Activated T-cell treated with anti-CD3 and anti-CD28 coated beads, Interleukin-2, amount 50 U/mL, for 72 hours (primary cell): ENCODE measurements at regions not wholly inside any gene's neighbourhood (a gene's known extent, or its start where the extent isn't known, plus 50 kb on each side); places are given as distances from the start of the nearest gene placed in this dataset.
A peak's percentile ranks its signal among the peaks of the same experiment; 100 is the strongest.

Experiments used
- ATAC-seq, 2 donors: fragments of 150-1000 bp; cut with Tn5 transposase; replicated peaks in 1 of 2; 2 replicates each; pipeline ENCODE4 v1.10.0; 2021; ENCODE audit warnings: moderate library complexity in 2 of 2, mild to moderate bottlenecking in 1 of 2
- DNase-seq, 2 donors: peaks; one replicate each; pipeline ENCODE4 v3.0.0; 2021 to 2022; ENCODE audit warnings: mixed read lengths in 1 of 2
- H3K27ac Mint-ChIP-seq: one replicate; pipeline ENCODE4 v1.8.0; 2022; ENCODE audit warnings: mild to moderate bottlenecking, moderate library complexity, mixed read lengths
- H3K27me3 Mint-ChIP-seq: one replicate; pipeline ENCODE4 v1.8.0; 2022; ENCODE audit warnings: low read depth, mixed read lengths
- H3K36me3 Mint-ChIP-seq, 2 donors: one replicate each; pipeline ENCODE4 v1.8.0; 2022; ENCODE audit warnings: mixed read lengths in 2 of 2, mild to moderate bottlenecking in 1 of 2; ENCODE audit not compliant: insufficient read depth in 2 of 2
- H3K4me1 Mint-ChIP-seq: one replicate; pipeline ENCODE4 v1.8.0; 2022; ENCODE audit warnings: low read depth, mixed read lengths
- H3K4me3 Mint-ChIP-seq, 2 donors: one replicate each; pipeline ENCODE4 v1.8.0; 2022; ENCODE audit warnings: mild to moderate bottlenecking in 2 of 2, mixed read lengths in 2 of 2, moderate library complexity in 2 of 2
- H3K9me3 Mint-ChIP-seq, 2 donors: one replicate each; pipeline ENCODE4 v1.8.0; 2022; ENCODE audit warnings: mixed read lengths in 2 of 2

DNA sequence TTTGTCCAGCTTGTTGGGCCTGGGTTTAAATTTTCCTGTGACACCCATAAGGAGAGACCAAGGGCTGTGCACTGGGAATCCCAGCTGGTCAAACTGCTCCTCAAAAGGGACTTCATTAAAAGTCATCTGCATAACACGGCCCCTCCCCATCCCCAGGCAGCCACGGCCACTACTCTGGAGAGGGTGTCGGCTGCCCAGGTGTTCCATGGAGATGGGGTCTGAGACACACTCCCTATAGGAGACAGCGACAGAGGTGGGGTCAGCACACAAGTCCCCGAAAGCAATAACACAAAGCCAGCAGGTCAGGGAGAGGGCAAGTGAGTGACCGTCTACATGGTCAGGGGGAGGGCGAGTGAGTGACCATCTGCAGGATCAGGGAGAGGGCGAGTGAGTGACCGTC, 75.6 kb upstream of the BCL11B start:
- DNase-seq (no peak), ATAC-seq (no peak)
- Mint-ChIP-seq H3K9me3 (no peaks in the 10 kb centered on the region), H3K4me3 (no peak overlapping the region), H3K27ac (no peak overlapping the region), H3K27me3 (peaks cover 5% of the 10 kb centered on the region), H3K36me3 (no peaks in the 10 kb centered on the region), H3K4me1 (no peaks in the 10 kb centered on the region)

DNA sequence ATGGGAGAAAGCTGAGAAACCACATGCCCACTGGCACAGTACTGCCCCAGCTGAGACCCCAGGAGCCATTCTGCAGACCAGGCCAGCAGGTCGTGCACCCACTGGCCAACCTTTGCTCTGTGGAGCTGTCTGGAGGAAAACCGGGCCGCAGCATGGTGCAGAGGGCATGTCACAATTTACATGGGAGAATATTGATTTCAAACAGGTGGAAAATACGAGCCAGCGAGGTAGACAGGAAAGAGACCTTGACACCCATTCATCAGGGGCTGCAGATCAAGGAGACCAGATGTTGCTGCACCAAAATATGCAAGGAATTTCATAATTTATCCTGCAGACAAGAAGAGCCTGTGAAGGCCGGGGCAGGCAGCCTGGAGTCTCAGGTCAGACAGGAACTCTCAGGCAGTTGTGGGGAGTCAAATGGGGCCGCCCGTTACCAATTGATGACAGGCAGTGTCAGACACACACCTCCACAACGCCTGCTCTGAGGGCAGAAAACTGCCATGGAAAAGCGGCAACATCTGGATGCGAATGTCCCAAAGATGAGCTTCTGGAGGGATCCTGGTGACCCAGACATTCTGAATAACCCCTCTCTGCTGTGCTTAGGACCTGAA, 74.6 kb upstream of the BCL11B start:
- ATAC-seq (no peak), DNase-seq (no peak)
- no peaks in the 10 kb centered on the region for H3K36me3 Mint-ChIP-seq
- H3K9me3 Mint-ChIP-seq: no peaks in the 10 kb centered on the region
- H3K4me1 Mint-ChIP-seq: peaks cover 4% of the 10 kb centered on the region
- H3K27me3 Mint-ChIP-seq: peaks cover 5% of the 10 kb centered on the region
- H3K27ac Mint-ChIP-seq: no peak overlapping the region
- H3K4me3 Mint-ChIP-seq: no peak overlapping the region

- no peak overlapping the region for H3K27ac Mint-ChIP-seq
- H3K27me3 Mint-ChIP-seq: peaks cover 8% of the 10 kb centered on the region
- ATAC-seq (no peak), DNase-seq (no peak)
- H3K4me1 Mint-ChIP-seq: peaks cover 4% of the 10 kb centered on the region
- no peaks in the 10 kb centered on the region for H3K9me3 Mint-ChIP-seq
- H3K36me3 Mint-ChIP-seq: no peaks in the 10 kb centered on the region
- no peak overlapping the region for H3K4me3 Mint-ChIP-seq
Observed at GRCh38 chr14:99345472-99345871, 73.5 kb upstream of the BCL11B start.

GRCh38 chr14:99344051-99344758, 72.2 kb upstream of the BCL11B start:
- H3K36me3 Mint-ChIP-seq: no peaks in the 10 kb centered on the region
- peaks cover 21% of the 10 kb centered on the region for H3K27me3 Mint-ChIP-seq
- DNase-seq (no peak), ATAC-seq (no peak)
- H3K4me1 Mint-ChIP-seq: peaks cover 4% of the 10 kb centered on the region
- no peaks in the 10 kb centered on the region for H3K9me3 Mint-ChIP-seq
- H3K27ac Mint-ChIP-seq: no peak overlapping the region
- H3K4me3 Mint-ChIP-seq: no peak overlapping the region

DNA sequence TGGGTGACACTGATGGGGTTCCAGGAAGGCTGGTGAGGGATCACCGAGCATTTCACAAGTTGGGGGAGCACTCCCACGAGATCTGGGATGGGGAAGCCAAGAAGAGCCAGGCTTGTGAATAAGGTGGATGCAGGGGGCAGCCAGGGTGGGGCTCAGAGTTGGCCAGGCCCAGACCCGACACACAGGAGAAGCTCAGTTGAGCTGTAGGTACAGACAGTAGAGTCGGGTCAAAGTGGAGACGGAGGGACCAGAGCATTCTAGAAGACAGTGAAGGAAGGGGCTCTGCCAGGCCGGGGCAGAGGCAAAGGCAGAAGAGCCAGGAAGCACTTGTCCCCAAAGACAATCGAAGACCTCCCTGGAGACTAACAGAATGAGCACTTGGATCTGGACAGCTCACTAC, 70.9 kb upstream of the BCL11B start:
- no peak for ATAC-seq
- DNase-seq: no peak
- Mint-ChIP-seq H3K27ac (no peak overlapping the region), H3K4me3 (no peak overlapping the region), H3K4me1 (peaks cover 4% of the 10 kb centered on the region), H3K27me3 (peaks cover 34% of the 10 kb centered on the region), H3K36me3 (peaks cover 0 to 2% of the 10 kb centered on the region in 2 donors), H3K9me3 (no peaks in the 10 kb centered on the region)

DNA sequence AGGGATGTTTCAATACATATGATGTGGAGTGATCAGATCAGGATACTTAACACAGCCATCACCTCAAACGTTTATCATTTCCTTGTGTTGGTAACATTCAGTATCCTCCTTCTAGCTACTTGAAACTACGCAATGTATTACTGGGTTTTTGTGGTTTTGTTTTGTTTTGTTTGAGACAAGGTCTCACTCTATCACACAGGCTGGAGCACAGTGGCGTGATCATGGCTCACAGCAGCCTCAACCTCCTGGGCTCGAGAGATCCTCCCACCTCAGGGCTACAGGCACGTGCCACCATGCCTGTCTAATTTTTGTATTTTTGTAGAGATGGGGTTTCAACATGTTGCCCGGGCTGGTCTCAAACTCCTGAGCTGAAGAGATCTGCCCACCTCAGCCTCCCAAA, 70.2 kb upstream of the BCL11B start:
- ATAC-seq (peak; percentile 32 to 36), DNase-seq (no peak)
- peaks cover 34% of the 10 kb centered on the region for H3K27me3 Mint-ChIP-seq
- H3K27ac Mint-ChIP-seq: no peak overlapping the region
- no peak overlapping the region for H3K4me3 Mint-ChIP-seq
- no peaks in the 10 kb centered on the region for H3K9me3 Mint-ChIP-seq
- peaks cover 0 to 2% of the 10 kb centered on the region in 2 donors for H3K36me3 Mint-ChIP-seq
- H3K4me1 Mint-ChIP-seq: peaks cover 4% of the 10 kb centered on the region

- no peak for ATAC-seq
- peaks cover 28% of the 10 kb centered on the region for H3K27me3 Mint-ChIP-seq
- no peak overlapping the region for H3K27ac Mint-ChIP-seq
- peaks cover 4% of the 10 kb centered on the region for H3K4me1 Mint-ChIP-seq
- no peak for DNase-seq
- H3K4me3 Mint-ChIP-seq: no peak overlapping the region
- H3K9me3 Mint-ChIP-seq: no peaks in the 10 kb centered on the region
- peaks cover 0 to 2% of the 10 kb centered on the region in 2 donors for H3K36me3 Mint-ChIP-seq
Observed at GRCh38 chr14:99339551-99339950, 67.6 kb upstream of the BCL11B start.

- Mint-ChIP-seq H3K27ac (no peak overlapping the region), H3K9me3 (no peaks in the 10 kb centered on the region), H3K4me1 (peaks cover 4% of the 10 kb centered on the region)
Observed at GRCh38 chr14:99338313-99338712, 66.3 kb upstream of the BCL11B start.

DNA sequence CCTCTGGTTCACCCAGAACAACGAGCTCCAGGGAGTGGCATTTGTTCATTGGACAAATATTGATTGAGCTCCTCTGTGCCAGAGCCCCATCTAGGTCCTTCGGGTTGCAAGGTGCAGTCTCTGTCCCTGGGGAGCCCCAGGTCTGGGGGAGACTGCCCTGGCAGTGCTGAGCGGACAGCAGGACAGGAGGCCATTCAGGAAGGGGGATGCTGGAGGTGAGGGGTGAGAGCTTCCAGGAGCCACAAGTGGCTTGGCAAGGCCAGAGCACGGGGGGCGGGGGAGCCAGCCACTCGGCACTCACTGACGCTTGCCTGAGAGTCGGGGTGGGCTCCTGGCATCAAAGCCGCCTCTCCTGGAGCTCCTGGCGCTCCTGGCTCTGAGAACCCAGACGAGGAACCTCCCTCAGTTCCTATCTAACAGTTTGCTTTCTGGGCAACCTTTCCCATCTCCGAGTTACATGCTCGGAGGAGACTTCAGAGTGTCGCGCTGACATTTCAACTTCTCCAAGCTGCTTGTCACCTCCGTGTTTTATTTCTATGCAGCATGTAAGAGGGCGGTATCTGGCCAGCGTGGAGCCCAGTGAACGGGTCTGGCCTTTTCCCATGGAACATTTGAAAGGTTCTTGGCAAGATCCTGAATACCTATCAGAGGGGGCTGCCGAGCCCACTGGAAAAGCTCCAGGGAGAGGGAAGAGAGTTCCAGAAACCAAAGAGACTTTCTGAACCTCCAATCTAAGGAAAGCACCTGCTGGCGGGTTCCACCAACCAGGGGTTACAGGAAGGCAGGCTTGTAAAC, 62.0 kb upstream of the BCL11B start:
- H3K9me3 Mint-ChIP-seq: no peaks in the 10 kb centered on the region
- H3K27me3 Mint-ChIP-seq: peaks cover 11% of the 10 kb centered on the region
- H3K4me3 Mint-ChIP-seq: no peak overlapping the region
- peaks cover 0 to 2% of the 10 kb centered on the region in 2 donors for H3K36me3 Mint-ChIP-seq
- ATAC-seq (no peak), DNase-seq (no peak)
- H3K4me1 Mint-ChIP-seq: peaks cover 3% of the 10 kb centered on the region
- no peak overlapping the region for H3K27ac Mint-ChIP-seq

More at GRCh38 chr14:99338313-99338712, 66.3 kb upstream of the BCL11B start:
- Mint-ChIP-seq H3K27me3 (peaks cover 28% of the 10 kb centered on the region), H3K4me3 (no peak overlapping the region), H3K36me3 (peaks cover 0 to 2% of the 10 kb centered on the region in 2 donors)
- DNase-seq (no peak), ATAC-seq (no peak)

GRCh38 chr14:99333214-99333613, 61.2 kb upstream of the BCL11B start:
- Mint-ChIP-seq H3K27ac (no peak overlapping the region), H3K9me3 (no peaks in the 10 kb centered on the region), H3K27me3 (peaks cover 3% of the 10 kb centered on the region), H3K4me3 (no peak overlapping the region), H3K36me3 (no peaks in the 10 kb centered on the region), H3K4me1 (peaks cover 5% of the 10 kb centered on the region)
- DNase-seq (no peak), ATAC-seq (no peak)

- no peaks in the 10 kb centered on the region for H3K36me3 Mint-ChIP-seq
- no peaks in the 10 kb centered on the region for H3K9me3 Mint-ChIP-seq
- peaks cover 5% of the 10 kb centered on the region for H3K4me1 Mint-ChIP-seq
- no peaks in the 10 kb centered on the region for H3K27me3 Mint-ChIP-seq
- no peak overlapping the region for H3K4me3 Mint-ChIP-seq
- no peak for ATAC-seq
- DNase-seq: no peak
- no peak overlapping the region for H3K27ac Mint-ChIP-seq
Observed at GRCh38 chr14:99331811-99332210, 59.8 kb upstream of the BCL11B start.

DNA sequence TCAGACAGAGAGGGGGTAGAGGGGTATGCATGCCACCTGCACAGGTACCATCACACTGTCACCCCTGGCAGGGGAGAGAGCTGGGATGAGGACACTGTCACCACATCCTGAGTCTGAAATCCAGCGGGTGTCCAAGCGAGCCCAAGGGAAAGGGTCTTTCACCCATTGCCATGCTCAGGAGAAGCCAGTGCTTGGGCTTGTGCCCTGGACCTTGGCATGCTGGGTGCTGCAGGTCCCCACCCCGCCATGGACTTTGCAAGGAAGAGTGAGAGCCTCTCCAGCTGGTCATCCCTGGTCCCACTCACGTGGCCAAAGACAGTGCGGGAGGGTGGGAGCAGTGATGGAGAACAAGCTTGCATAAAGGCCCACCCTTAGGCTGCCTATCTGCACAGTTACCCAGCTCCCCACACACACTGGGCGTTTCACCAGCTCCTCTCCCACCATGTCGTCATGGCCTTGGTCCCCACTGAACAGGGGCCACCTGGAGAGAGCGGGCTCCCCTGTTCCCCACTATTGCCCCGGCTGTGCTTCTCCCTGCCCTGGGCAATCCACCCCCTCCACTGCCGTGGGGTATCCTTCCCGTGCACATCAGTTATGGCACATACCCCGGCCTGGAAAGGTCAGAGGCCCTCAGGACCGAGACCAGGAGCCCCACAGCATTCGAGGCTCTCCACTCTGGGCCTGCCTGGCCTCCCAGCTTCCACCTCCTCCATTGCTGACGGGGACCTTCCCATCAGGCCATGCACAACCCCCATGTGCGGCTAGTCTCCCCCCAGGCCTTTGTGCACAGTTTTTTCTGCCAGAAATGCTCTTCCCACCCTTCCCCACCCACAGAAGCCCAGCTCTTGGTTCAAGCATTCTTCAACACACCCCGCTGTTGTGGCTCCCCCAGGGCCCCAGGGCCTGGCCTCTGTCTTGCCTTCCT, 58.6 kb upstream of the BCL11B start:
- peaks cover 5% of the 10 kb centered on the region for H3K4me1 Mint-ChIP-seq
- ATAC-seq (no peak), DNase-seq (no peak)
- no peaks in the 10 kb centered on the region for H3K9me3 Mint-ChIP-seq
- H3K27me3 Mint-ChIP-seq: no peaks in the 10 kb centered on the region
- H3K36me3 Mint-ChIP-seq: no peaks in the 10 kb centered on the region
- no peak overlapping the region for H3K27ac Mint-ChIP-seq
- H3K4me3 Mint-ChIP-seq: no peak overlapping the region
